ENCODE measurements at regions not wholly inside any gene's neighbourhood (a gene's known extent, or its start where the extent isn't known, plus 50 kb on each side); places are given as distances from the start of the nearest gene placed in this dataset.

DNA sequence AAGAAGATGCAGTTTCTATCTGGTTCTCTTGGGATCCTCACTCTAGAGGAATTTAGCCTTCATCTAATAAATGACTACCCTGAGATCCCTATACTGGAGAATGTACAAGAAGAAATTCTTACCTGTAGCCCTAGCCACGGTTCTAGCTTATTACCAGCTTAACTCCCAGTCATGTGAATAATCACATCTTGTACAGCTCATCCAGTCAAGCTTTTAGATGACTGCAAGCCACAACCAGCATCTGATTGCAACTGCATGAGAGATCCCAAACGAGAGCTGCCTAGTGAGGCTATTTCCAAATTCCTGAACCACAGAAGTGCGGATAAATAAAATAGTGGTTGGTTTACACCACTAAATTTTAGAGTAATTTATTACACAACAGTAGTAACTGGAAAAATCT is 196.0 kb upstream of the CPHXL start:
- H3K27ac Mint-ChIP-seq: no peak overlapping the region
- 67% methylated on average over 2 of the region's 3 CpGs for WGBS (ENCODE audit: insufficient coverage)
- no peak overlapping the region for H3K4me3 ChIP-seq (ENCODE audit: low read length)
- H3K27me3 Mint-ChIP-seq (ENCODE audit: low read depth in 2 of 2): no peaks in the 10 kb centered on the region
- ATAC-seq (no peak), DNase-seq (no peak)
- peaks cover 0 to 2% of the 10 kb centered on the region in 2 donors for H3K9me3 Mint-ChIP-seq
- H3K36me3 ChIP-seq (ENCODE audit: control insufficient read depth, insufficient read depth, low read length): no peaks in the 10 kb centered on the region
- TF ChIP-seq CTCF (IDR thresholded peaks at IDR 0.05): no peak
- intact Hi-C loops (cut with micrococcal nuclease): no loop called here
- H3K4me3 Mint-ChIP-seq: no peak overlapping the region
- H3K4me1 Mint-ChIP-seq: no peaks in the 10 kb centered on the region
- H3K27ac ChIP-seq (ENCODE audit: low read length): no peak overlapping the region
- peaks cover 2% of the 10 kb centered on the region for H3K9me3 ChIP-seq (ENCODE audit: control insufficient read depth, insufficient read depth, low read length)
- no peaks in the 10 kb centered on the region for H3K27me3 ChIP-seq (ENCODE audit: control insufficient read depth, insufficient read depth, low read length)
- H3K4me1 ChIP-seq (ENCODE audit: control insufficient read depth, insufficient read depth, low read length): no peaks in the 10 kb centered on the region
- no peaks in the 10 kb centered on the region for H3K36me3 Mint-ChIP-seq

DNA sequence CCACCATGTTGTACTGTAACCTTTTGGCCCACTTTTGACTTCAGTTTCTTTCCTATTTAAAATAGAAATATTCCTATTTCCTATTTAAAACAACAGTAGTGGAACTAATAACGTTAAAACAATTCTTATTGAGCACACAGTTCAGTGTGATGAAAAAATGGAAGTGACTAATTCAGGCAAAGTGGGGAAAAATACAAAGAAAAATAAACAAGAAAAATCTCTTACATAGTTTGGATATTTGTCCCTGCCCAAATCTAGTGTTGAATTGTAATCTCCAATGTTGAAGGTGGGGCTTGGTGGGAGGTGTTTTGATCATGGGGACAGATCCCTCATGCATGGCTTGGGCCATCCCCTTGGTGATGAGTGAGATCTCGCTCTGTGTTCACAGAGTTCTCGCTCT is 198.1 kb upstream of the CPHXL start:
- no peak overlapping the region for H3K4me3 Mint-ChIP-seq
- TF ChIP-seq CTCF (IDR thresholded peaks at IDR 0.05): no peak
- Histone ChIP-seq H3K36me3 (ENCODE audit: control insufficient read depth, insufficient read depth, low read length) (no peaks in the 10 kb centered on the region), H3K9me3 (ENCODE audit: control insufficient read depth, insufficient read depth, low read length) (peaks cover 2% of the 10 kb centered on the region), H3K4me3 (ENCODE audit: low read length) (no peak overlapping the region), H3K27me3 (ENCODE audit: control insufficient read depth, insufficient read depth, low read length) (no peaks in the 10 kb centered on the region), H3K27ac (ENCODE audit: low read length) (no peak overlapping the region), H3K4me1 (ENCODE audit: control insufficient read depth, insufficient read depth, low read length) (no peaks in the 10 kb centered on the region)
- no peaks in the 10 kb centered on the region for H3K4me1 Mint-ChIP-seq
- WGBS (ENCODE audit: insufficient coverage): 87% methylated on average over 2 of the region's 3 CpGs
- H3K36me3 Mint-ChIP-seq: no peaks in the 10 kb centered on the region
- H3K9me3 Mint-ChIP-seq: peaks cover 0 to 2% of the 10 kb centered on the region in 2 donors
- ATAC-seq: no peak
- H3K27me3 Mint-ChIP-seq (ENCODE audit: low read depth in 2 of 2): no peaks in the 10 kb centered on the region
- H3K27ac Mint-ChIP-seq: no peak overlapping the region
- intact Hi-C loops (cut with micrococcal nuclease): no loop called here
- DNase-seq: no peak

DNA sequence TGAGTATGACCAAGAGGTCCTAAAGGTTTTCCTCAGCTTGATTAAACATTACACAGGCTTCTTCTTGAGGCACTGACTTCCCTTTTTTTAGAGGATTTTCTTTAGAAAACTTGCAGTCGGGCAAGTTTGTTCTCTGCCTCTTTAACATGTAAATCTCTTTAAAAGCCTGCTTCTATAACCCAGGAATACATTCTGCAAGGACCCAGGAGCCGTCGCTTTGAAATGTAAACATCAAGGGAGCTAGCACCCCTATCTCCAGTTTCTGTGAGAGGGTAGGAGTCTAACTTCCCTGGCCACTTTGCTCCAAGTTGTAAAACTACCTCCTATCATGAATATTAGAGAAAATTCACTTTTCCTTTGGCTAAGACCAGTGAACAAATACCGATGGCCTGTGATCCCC is 201.5 kb upstream of the CPHXL start:
- Histone ChIP-seq H3K4me1 (ENCODE audit: control insufficient read depth, insufficient read depth, low read length) (no peaks in the 10 kb centered on the region), H3K27ac (ENCODE audit: low read length) (no peak overlapping the region), H3K36me3 (ENCODE audit: control insufficient read depth, insufficient read depth, low read length) (no peaks in the 10 kb centered on the region), H3K9me3 (ENCODE audit: control insufficient read depth, insufficient read depth, low read length) (peaks cover 2% of the 10 kb centered on the region), H3K4me3 (ENCODE audit: low read length) (no peak overlapping the region), H3K27me3 (ENCODE audit: control insufficient read depth, insufficient read depth, low read length) (no peaks in the 10 kb centered on the region)
- no peak for TF ChIP-seq CTCF (IDR thresholded peaks at IDR 0.05)
- H3K27ac Mint-ChIP-seq: no peak overlapping the region
- H3K4me3 Mint-ChIP-seq: no peak overlapping the region
- peaks cover 2 to 5% of the 10 kb centered on the region in 2 donors for H3K9me3 Mint-ChIP-seq
- 22% methylated on average over 2 of the region's 4 CpGs for WGBS (ENCODE audit: insufficient coverage)
- no peak for ATAC-seq
- intact Hi-C loops (cut with micrococcal nuclease): no loop called here
- no peaks in the 10 kb centered on the region for H3K27me3 Mint-ChIP-seq (ENCODE audit: low read depth in 2 of 2)
- H3K36me3 Mint-ChIP-seq: no peaks in the 10 kb centered on the region
- no peak for DNase-seq
- H3K4me1 Mint-ChIP-seq: no peaks in the 10 kb centered on the region

DNA sequence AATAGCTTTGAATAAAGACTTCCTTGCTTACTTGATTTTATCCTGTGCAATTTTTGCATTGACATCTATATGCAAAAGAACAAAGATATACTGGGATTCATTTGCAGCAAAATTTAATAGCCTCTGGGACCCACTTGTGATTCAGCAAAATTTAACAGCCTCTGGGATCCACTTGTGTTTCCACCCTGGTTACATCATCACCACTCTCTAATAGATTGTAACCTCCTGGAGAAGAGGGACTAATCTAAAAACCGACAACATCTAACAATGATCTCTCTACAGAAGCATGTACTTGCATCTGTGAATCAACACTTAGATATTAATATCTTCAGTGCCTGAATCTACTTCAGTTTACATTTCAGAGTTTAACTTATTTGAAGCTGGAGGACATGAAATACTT is 202.0 kb upstream of the CPHXL start:
- Mint-ChIP-seq H3K27ac (no peak overlapping the region), H3K4me1 (no peaks in the 10 kb centered on the region), H3K27me3 (ENCODE audit: low read depth in 2 of 2) (no peaks in the 10 kb centered on the region), H3K9me3 (peaks cover 2 to 5% of the 10 kb centered on the region in 2 donors), H3K36me3 (no peaks in the 10 kb centered on the region), H3K4me3 (no peak overlapping the region)
- Histone ChIP-seq H3K27ac (ENCODE audit: low read length) (no peak overlapping the region), H3K27me3 (ENCODE audit: control insufficient read depth, insufficient read depth, low read length) (no peaks in the 10 kb centered on the region), H3K9me3 (ENCODE audit: control insufficient read depth, insufficient read depth, low read length) (peaks cover 2% of the 10 kb centered on the region), H3K4me3 (ENCODE audit: low read length) (no peak overlapping the region), H3K4me1 (ENCODE audit: control insufficient read depth, insufficient read depth, low read length) (no peaks in the 10 kb centered on the region), H3K36me3 (ENCODE audit: control insufficient read depth, insufficient read depth, low read length) (no peaks in the 10 kb centered on the region)
- ATAC-seq: no peak
- no peak for DNase-seq
- WGBS (ENCODE audit: insufficient coverage): no CpG with 5 or more reads among the region's 1 CpG
- intact Hi-C loops (cut with micrococcal nuclease): no loop called here
- TF ChIP-seq CTCF (IDR thresholded peaks at IDR 0.05): no peak

Data from natural killer cell (primary cell).